Activated naive CD8-positive, alpha-beta T cell (primary cell): ENCODE measurements at regions not wholly inside any gene's neighbourhood (a gene's known extent, or its start where the extent isn't known, plus 50 kb on each side); places are given as distances from the start of the nearest gene placed in this dataset.
"Not testable (repeated sequence)": the region's sequence is repeated elsewhere in the genome, so short reads cannot be mapped to it uniquely, and the experiment has no call there.

ENCODE experiments used
- H3K27ac Mint-ChIP-seq: one replicate; pipeline ENCODE4 v1.8.0; 2021; ENCODE audit warnings: mixed read lengths
- H3K27me3 Mint-ChIP-seq: one replicate; pipeline ENCODE4 v1.8.0; 2021; ENCODE audit warnings: mixed read lengths
- H3K36me3 Mint-ChIP-seq: one replicate; pipeline ENCODE4 v1.8.0; 2021; ENCODE audit warnings: mixed read lengths
- H3K4me1 Mint-ChIP-seq: one replicate; pipeline ENCODE4 v1.8.0; 2021; ENCODE audit warnings: low read depth, mixed read lengths
- H3K4me3 Mint-ChIP-seq: one replicate; pipeline ENCODE4 v1.8.0; 2021; ENCODE audit warnings: mild to moderate bottlenecking, mixed read lengths
- H3K9me3 Mint-ChIP-seq: one replicate; pipeline ENCODE4 v1.8.0; 2021; ENCODE audit warnings: low read depth, mixed read lengths

DNA sequence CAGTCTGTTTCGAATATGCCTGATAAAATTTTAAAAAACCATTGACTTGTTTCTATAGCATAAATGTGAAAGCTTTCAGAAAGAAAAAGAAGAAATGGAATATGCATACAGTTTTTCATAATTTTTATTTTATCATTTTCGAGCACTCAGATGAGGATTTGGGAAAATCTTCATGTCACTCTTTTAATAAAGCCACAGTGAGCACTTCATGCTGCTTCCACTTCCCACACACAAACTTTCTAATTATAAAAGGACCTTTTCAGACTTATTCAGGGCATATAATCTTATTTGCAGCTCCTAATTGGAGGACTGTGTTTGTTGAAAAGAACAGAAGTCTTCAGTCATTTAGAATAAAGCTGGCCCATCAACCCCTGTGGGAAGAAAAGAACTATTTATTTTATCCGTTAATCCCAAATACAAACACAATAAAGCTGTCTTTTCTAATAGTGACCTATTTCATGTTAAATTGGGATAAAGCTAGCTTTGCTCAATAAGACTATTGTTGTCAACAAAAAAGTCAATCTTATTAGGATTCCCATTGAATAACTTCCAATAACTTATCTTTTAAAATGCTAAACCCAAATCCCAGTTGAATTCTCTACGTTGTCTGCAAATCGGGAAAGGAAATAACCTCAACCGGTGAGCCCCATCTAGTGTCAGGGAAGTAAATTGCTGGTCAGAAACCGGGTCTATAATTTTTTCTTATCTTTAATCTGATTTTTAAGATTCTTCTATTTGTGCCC, 211.5 kb downstream of the PDGFRA start:
- Mint-ChIP-seq H3K36me3 (no peaks in the 10 kb centered on the region), H3K4me3 (no peak overlapping the region), H3K9me3 (no peaks in the 10 kb centered on the region), H3K27ac (no peak overlapping the region), H3K4me1 (no peaks in the 10 kb centered on the region), H3K27me3 (peaks cover 11% of the 10 kb centered on the region)

DNA sequence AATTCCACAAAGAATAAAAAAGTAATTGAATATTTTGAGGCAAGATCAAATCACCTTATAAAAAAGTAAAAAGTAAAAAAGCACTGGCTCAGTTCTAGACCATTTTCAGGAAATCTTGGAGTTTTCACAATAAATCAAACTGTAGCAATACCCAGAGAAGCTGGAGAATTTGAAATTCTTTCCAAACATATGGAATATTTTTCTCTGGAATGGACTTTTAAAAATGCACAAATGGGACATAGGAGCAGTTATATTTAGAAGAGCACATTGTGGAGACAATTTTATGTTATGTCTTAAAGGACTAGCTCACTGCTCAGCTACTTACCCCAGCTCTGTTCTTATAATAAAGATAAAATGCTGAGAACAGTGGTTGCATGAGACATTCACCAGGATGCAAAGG, 211.9 kb upstream of the KIT start:
- H3K27ac Mint-ChIP-seq, result no peak overlapping the region
- peaks cover 13% of the 10 kb centered on the region for H3K9me3 Mint-ChIP-seq

DNA sequence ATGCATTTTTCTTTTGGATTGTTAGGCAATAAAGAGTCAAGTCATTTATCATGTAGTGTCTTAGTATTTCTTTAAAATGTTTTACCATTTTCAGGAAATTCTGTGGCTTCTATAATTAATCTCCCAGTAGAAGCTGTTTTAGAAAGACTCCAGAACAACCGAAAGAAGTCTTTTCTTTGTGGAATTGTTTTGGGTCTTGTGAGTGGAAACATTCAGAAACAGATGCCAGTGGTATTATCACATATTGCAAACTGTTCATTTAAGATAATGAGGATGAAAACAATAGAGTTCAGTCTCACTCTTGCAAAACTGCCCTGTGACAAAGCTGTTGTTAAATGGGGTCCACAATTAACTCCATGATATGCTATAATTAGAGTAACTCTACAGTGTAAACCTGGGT, 211.2 kb upstream of the KIT start:
- H3K9me3 Mint-ChIP-seq, result peaks cover 13% of the 10 kb centered on the region
- no peak overlapping the region for H3K27ac Mint-ChIP-seq
- peaks cover 3% of the 10 kb centered on the region for H3K27me3 Mint-ChIP-seq
- no peak overlapping the region for H3K4me3 Mint-ChIP-seq
- H3K36me3 Mint-ChIP-seq, result no peaks in the 10 kb centered on the region
- no peaks in the 10 kb centered on the region for H3K4me1 Mint-ChIP-seq

More for the DNA sequence above, 211.9 kb upstream of the KIT start:
- no peak overlapping the region for H3K4me3 Mint-ChIP-seq
- peaks cover 4% of the 10 kb centered on the region for H3K27me3 Mint-ChIP-seq
- H3K4me1 Mint-ChIP-seq, result no peaks in the 10 kb centered on the region
- no peaks in the 10 kb centered on the region for H3K36me3 Mint-ChIP-seq

DNA sequence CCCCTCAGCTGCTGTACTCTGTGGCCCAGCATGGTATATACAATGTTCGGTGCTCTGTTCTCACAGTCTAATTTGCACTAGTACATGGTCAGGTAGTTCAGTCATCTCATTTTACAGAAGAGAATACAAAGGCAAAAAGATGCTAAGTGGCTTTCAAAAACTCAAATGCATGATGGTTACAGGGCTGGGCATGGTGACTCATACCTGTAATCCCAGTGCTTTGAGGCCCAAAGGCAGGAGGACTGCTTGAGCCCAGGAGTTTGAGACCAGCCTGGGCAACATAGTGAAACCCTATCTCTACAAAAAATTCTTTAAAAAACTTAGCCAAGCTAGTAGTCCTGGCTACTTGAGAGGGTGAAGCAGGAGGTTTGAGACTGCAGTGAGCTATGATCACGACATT, 210.5 kb upstream of the KIT start:
- H3K27ac Mint-ChIP-seq, result no peak overlapping the region
- no peak overlapping the region for H3K4me3 Mint-ChIP-seq
- no peaks in the 10 kb centered on the region for H3K4me1 Mint-ChIP-seq
- no peaks in the 10 kb centered on the region for H3K36me3 Mint-ChIP-seq
- peaks cover 13% of the 10 kb centered on the region for H3K9me3 Mint-ChIP-seq
- peaks cover 3% of the 10 kb centered on the region for H3K27me3 Mint-ChIP-seq

DNA sequence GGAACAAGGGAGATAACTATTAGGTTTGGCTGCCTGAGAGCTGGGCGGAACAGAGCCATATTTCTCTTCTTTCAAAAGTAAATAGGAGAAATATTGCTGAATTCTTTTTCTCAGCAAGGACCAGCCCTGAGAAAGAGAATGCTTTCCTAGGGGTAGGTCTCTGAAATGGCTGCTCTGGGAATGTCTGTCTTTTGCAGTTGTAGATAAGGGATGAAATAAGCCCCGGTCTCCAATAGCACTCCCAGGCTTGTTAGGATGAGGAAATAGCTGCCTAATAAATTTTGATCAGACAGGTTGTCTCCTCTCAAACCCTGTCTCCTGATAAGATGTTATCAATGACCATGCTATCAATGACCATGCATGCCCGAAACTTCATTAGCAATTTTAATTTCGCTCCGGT, 207.8 kb upstream of the KIT start:
- Mint-ChIP-seq H3K9me3 (peaks cover 13% of the 10 kb centered on the region), H3K4me1 (no peaks in the 10 kb centered on the region), H3K27me3 (peaks cover 1% of the 10 kb centered on the region), H3K27ac (no peak overlapping the region), H3K4me3 (no peak overlapping the region), H3K36me3 (no peaks in the 10 kb centered on the region)

DNA sequence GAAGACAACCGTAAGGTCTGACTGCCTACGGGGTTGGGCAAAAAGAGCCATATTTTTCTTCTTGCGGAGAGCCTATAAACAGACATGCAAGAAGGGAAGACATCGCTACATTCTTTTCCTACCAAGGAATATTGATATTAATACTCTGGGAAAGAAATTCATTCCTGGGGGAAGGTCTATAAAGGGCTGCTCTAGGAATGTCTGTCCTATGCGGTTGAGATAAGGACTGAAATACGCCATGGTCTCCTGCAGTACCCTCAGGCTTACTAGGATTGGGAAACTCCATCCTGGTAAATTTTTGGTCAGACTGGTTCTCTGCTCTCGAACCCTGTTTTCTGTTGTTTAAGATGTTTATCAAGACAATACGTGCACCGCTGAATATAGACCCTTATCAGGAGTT, 190.8 kb upstream of the KIT start:
- H3K27me3 Mint-ChIP-seq, H3K36me3 Mint-ChIP-seq, H3K4me3 Mint-ChIP-seq, H3K27ac Mint-ChIP-seq, H3K4me1 Mint-ChIP-seq: not testable (repeated sequence)
- peaks cover 19% of the 10 kb centered on the region for H3K9me3 Mint-ChIP-seq

DNA sequence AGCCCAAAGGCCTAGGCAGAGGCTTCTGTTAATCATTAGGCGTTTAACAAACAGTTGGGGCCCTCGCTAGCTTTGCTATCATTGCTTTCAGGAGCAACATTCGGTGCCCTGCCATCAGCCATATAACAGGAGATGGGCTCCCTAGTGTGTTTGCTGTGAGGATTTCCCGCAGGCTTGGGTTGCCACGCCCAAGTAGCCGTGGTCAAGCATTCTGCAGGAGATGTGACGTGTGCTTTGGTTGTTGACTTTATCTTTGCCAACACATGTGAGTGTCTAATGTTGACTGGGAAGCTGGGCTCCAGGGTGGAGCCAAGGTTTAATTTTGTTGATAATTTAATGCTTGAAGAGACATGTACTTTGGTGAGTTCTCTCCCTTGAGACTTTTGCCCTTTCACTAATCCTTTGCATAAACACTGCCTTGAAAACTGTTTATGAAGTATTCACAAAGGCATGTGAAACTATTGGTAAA, 184.6 kb upstream of the KIT start:
- peaks cover 13% of the 10 kb centered on the region for H3K9me3 Mint-ChIP-seq
- peaks cover 11% of the 10 kb centered on the region for H3K27me3 Mint-ChIP-seq
- H3K27ac Mint-ChIP-seq, result no peak overlapping the region
- H3K4me1 Mint-ChIP-seq, result no peaks in the 10 kb centered on the region
- no peak overlapping the region for H3K4me3 Mint-ChIP-seq
- no peaks in the 10 kb centered on the region for H3K36me3 Mint-ChIP-seq

DNA sequence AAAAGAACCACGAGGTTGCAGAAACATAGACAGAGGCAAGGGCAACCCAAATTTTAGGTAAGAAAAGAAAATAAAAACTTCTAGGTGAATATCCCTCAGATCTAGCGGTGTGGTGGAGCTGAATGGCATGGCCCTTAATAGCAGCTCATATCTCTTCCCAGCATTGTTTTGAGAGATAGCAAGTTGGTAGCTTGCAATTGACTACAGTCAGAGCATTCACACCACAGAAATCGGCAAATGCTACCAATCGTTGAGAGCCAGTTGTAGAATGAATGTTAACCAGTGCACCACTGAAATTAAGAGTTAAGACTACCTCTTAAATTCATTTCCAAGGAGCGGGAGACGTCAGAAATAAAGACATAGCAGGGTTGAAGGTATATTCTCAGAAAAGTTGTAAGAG, 184.0 kb upstream of the KIT start:
- H3K27ac Mint-ChIP-seq, result no peak overlapping the region
- H3K4me3 Mint-ChIP-seq, result no peak overlapping the region

DNA sequence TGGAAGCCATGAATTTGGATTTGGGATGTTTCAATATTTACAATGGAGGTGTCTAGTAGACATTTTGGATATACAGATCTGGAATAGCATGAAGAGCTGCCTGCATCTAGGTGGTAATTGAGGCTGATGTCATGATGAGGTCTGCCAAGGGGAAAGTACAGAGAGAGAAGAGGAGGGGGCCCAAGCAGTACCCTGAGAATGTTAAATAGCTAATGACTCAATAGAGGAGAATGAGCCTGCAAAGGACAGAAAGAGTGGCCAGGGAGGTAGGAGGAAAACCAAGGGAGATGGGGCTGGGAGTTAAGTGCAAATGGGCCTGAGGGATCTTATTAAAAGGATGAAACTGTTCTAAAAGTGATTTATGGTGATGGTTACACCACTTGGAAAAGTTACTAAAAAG, 182.2 kb upstream of the KIT start:
- H3K4me1 Mint-ChIP-seq, result no peaks in the 10 kb centered on the region

More for the DNA sequence above, 184.0 kb upstream of the KIT start:
- Mint-ChIP-seq H3K4me1 (no peaks in the 10 kb centered on the region), H3K36me3 (no peaks in the 10 kb centered on the region), H3K9me3 (peaks cover 13% of the 10 kb centered on the region), H3K27me3 (peaks cover 11% of the 10 kb centered on the region)

DNA sequence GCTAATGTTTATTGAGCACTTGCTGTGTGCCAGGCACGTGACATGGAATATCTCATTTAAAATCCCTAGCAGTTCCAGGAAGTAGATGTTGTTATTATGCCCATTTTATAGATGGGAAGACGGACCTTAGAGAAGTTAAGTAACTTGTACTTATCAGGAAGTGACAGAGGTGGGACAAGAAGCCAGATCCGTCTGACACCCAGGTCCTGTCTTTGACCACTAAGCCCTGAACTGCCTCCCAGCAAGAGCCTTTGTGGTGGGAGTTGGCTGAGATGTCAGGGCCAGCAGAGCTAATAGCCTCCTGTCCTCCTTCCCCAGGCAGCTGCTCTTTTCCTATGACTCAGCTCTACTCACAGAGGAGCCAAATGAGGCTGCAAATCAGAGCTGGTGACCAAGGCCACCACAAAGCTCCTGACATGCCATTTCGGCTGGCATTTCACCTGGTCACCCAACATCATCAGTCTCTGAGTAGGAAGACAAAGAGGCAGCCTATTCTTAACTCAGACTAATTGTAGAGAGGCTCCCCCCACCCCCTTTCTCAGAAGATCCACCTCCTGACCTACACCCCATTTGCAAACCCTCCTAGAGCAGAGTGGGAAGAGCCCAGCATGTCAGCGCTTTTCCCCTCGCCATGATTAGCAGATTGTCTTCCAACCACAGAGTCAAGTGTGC, 175.1 kb upstream of the KIT start:
- Mint-ChIP-seq H3K9me3 (peaks cover 14% of the 10 kb centered on the region), H3K27me3 (peaks cover 3% of the 10 kb centered on the region), H3K4me1 (no peaks in the 10 kb centered on the region), H3K27ac (no peak overlapping the region), H3K4me3 (no peak overlapping the region), H3K36me3 (no peaks in the 10 kb centered on the region)

More for the DNA sequence above, 182.2 kb upstream of the KIT start:
- peaks cover 17% of the 10 kb centered on the region for H3K9me3 Mint-ChIP-seq
- no peaks in the 10 kb centered on the region for H3K36me3 Mint-ChIP-seq
- no peak overlapping the region for H3K27ac Mint-ChIP-seq
- peaks cover 11% of the 10 kb centered on the region for H3K27me3 Mint-ChIP-seq
- no peak overlapping the region for H3K4me3 Mint-ChIP-seq

DNA sequence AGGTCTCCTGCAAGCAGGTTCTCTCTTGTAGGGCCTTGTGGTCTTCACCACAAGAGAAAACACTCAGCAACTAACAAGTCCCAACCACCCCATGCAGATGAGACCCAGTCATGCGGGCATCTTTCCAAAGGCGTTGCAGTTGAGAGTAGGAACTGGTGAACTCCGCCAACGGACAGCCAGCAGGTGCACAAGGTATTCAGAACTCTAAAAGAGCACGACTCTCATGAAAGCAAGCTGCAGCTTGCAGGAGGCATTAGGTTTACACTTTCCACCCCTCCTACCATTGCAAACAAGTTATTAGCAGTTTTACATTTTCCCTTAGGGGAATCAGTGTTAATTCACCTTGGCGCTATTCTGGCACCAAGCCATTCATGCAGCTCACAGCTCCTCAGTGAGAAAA, 173.4 kb upstream of the KIT start:
- Mint-ChIP-seq H3K4me3 (no peak overlapping the region), H3K9me3 (peaks cover 2% of the 10 kb centered on the region), H3K27me3 (peaks cover 5% of the 10 kb centered on the region), H3K4me1 (no peaks in the 10 kb centered on the region), H3K27ac (no peak overlapping the region), H3K36me3 (no peaks in the 10 kb centered on the region)

DNA sequence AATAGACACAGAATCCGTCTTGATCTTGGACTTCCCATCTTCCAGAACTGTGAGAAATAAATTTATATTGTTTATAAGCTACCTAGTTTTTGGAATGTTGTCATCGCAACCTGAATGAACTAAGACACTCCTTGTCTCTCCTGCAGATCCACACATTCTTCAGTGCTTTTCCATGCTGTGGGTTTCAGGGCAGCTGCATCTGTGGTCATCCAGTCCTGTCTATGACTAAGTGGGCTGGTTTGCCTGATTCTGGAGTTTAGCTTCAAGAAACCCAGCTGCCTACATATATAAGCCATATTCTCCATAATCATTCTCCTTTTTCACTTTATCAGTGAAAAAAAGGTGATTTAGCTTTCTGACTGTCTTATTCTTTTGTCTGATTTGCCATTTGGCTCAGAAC, 170.3 kb upstream of the KIT start:
- Mint-ChIP-seq H3K27ac (no peak overlapping the region), H3K4me3 (no peak overlapping the region), H3K9me3 (peaks cover 5% of the 10 kb centered on the region)

DNA sequence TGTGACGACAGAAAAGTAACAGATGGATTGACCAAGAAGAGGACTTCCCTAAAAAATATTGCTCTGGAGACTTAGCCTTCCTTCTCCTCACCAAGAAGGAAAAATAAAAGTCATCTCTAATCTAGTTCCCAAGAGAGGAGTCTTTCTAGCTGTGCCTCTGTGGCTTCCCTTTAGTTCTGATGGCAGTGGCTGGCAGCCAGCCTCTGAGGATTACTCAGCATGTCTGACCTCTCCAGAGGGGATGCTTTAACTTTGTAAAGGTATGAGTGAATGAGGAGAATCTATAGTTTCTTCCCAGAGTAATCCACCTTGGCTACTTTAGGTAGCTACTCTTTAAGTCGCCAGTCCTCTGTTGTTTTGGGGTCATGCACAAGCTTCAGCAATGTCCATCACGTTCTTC, 163.9 kb upstream of the KIT start:
- H3K4me3 Mint-ChIP-seq, result no peak overlapping the region

More for the DNA sequence above, 170.3 kb upstream of the KIT start:
- Mint-ChIP-seq H3K36me3 (no peaks in the 10 kb centered on the region), H3K27me3 (peaks cover 5% of the 10 kb centered on the region), H3K4me1 (no peaks in the 10 kb centered on the region)

DNA sequence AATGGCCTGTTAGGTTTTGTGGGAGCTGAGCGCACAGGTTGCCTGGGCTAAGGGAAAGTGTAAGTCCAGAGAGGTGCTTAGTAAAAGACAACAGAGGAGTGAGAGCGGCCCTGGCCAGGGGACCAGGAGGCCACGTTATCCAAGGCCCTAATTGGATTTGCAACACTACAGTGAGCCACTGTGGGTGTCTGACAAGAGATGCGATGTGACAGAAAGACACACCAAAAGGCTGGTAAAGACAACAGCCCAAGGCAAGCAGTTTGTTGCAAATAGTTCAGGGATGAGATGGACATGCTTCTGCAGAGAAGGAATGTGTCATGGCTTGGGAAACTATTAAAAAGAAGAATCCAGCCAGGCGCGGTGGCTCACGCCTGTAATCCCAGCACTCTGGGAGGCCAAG, 162.7 kb upstream of the KIT start:
- Mint-ChIP-seq H3K4me3 (no peak overlapping the region), H3K27ac (no peak overlapping the region), H3K4me1 (no peaks in the 10 kb centered on the region), H3K36me3 (no peaks in the 10 kb centered on the region), H3K27me3 (peaks cover 6% of the 10 kb centered on the region), H3K9me3 (peaks cover under 1% of the 10 kb centered on the region)

More for the DNA sequence above, 163.9 kb upstream of the KIT start:
- no peak overlapping the region for H3K27ac Mint-ChIP-seq
- no peaks in the 10 kb centered on the region for H3K36me3 Mint-ChIP-seq
- peaks cover 5% of the 10 kb centered on the region for H3K9me3 Mint-ChIP-seq
- H3K27me3 Mint-ChIP-seq, result peaks cover 6% of the 10 kb centered on the region
- no peaks in the 10 kb centered on the region for H3K4me1 Mint-ChIP-seq

DNA sequence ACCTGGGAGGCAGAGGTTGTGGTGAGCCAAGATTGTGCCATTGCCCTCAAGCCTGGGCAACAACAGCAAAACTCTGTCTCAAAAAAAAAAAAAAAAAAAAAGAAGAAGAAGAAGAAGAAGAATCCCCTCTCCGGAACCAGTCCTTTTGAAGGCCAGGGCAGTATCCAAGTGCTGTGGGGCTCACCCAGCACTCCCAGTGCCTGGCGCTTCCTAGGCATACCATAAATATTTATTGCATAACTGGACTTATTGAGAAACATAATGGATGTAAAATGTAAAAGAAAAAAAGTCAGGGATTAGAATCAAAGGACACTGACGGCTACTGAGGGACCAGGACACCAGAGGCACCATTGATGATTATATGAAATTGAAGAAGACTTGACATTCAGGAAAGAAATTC, 162.1 kb upstream of the KIT start:
- Mint-ChIP-seq H3K9me3 (no peaks in the 10 kb centered on the region), H3K4me1 (no peaks in the 10 kb centered on the region)

DNA sequence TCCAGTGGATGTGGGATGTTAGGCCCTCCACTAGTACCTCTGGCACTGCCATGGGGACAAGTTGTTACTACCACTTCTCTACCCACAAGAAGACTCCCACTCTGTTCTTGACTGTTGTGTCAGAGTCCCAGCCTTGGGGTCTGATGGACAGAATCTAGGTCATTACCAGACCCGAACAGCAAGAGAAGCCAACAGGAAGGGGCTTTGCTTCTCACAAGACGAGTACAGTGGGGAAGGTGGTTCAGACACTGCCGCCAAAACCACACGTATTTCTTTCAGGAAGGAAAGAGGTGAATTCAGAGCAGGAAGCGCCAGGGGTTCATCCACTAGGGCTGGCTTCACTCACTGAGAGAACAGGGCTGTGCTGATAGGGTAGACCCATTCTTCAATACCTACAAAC, 161.3 kb upstream of the KIT start:
- Mint-ChIP-seq H3K27me3 (peaks cover 6% of the 10 kb centered on the region), H3K27ac (no peak overlapping the region), H3K4me3 (no peak overlapping the region), H3K9me3 (no peaks in the 10 kb centered on the region), H3K36me3 (no peaks in the 10 kb centered on the region), H3K4me1 (no peaks in the 10 kb centered on the region)

More for the DNA sequence above, 162.1 kb upstream of the KIT start:
- H3K27ac Mint-ChIP-seq, result no peak overlapping the region
- H3K4me3 Mint-ChIP-seq, result no peak overlapping the region
- no peaks in the 10 kb centered on the region for H3K36me3 Mint-ChIP-seq
- peaks cover 6% of the 10 kb centered on the region for H3K27me3 Mint-ChIP-seq
